ENCODE measurements at regions not wholly inside any gene's neighbourhood (a gene's known extent, or its start where the extent isn't known, plus 50 kb on each side); places are given as distances from the start of the nearest gene placed in this dataset.
"Not testable (repeated sequence)": the region's sequence is repeated elsewhere in the genome, so short reads cannot be mapped to it uniquely, and the experiment has no call there.

DNA sequence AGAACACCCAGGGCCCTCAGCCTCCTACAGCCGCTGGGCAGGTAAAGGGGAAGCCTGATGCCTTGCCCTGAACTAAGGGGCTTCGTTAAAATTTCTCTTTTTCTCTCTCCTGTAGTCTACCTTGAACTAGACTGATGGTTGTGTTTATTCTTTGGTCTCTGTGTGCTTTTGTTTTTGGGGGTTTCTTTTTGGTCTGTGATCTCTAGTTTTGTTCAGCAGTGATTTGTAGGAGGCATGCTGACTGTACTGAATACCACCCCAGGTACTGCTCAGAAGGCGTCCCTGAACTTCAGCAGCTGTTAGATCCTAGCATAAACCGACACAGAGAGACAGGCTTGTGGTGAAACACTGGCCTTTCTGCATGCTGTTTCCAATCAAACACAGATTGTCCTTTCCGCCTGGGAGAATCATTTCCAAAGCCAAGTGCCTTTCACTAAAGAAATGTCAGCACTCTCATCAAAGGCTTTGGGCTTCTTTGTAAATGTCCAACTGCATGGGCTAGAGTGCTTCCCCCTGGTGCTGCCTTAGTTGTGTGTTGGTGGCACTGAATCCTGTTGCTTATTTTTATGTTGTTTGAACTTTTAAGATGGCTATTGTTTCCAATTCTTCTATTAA lies 364.7 kb upstream of the SASH1 start:
- DNase-seq (ENCODE audit: low spot score): no peak

DNA sequence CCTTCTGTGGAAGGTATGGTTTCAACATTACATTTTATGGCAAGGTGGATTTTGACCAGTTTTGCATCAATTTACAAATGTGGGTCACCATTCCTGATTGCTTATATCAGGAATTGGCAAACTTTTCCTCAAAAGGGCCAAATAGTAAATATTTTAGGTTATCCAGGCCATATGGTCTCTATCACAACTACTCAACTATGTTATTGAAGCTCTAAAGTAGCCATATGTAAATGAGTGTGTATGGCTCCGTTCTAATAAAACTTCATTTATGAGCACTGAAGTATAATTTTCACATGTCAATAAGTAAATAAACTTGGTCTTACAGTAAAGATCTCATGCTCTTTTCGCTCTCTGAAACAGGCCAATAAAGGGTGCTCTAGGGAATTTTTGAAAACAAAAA lies 362.7 kb upstream of the SASH1 start:
- DNase-seq (ENCODE audit: low spot score): no peak

DNA sequence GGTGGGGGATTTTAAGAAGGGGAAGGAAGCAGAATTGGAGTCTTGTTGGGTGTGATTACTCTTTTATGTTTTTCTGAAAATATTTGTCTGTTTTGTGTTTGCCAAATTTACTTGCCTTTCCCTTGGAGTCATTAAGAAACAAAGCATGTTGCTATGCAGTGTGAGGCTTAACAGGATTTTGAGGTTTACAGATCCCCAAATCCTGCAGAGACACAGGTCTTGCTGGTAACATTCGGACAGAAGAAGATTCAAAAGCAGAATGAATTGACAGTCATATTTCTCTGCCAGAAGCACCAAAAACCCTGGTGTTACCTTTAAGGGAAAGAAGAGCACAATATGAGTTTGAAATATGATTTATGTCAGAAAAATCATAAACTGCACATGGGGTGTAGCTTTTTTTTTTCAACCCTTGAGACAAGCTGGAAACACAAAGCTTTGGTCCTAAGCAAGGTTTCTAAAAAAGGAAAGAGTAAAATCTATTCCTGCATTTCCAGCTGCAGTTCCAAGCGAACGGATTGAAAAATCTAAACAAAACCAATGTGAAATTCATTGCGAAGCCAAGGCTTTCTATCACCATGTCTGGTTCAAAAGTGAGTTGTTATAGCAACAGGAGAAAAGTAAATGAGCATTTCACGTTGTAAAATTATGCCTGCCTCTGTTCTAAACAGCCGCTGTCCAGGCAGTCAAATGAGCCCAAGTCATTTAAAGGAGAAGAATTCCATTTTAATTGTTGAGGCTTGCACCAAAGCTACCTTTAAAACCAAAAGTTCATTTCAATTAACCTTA lies 358.9 kb upstream of the SASH1 start:
- DNase-seq (ENCODE audit: low spot score): no peak

DNA sequence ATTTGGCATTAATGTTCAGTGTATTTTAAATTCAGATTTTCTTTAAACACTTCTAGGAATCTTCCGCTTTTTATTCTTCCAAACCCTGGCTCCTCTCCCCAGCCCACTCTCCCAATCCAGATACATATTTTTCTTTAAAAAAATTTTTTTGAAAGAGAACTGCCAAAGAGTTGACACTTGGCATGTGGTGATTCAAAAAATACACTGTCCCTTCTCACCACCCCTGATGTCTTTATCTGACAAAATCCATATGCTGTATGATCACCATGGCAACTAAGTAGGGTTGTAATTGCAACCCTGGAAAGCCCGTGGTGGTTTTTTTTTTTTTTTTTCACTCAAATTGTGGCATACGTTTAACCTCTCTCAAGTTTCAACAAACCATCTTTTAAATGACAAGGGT lies 355.8 kb upstream of the SASH1 start:
- DNase-seq (ENCODE audit: low spot score): no peak

- DNase-seq (ENCODE audit: low spot score): no peak
These were observed 352.5 kb upstream of the SASH1 start for GRCh38 chr6:147990159-147990558.

DNA sequence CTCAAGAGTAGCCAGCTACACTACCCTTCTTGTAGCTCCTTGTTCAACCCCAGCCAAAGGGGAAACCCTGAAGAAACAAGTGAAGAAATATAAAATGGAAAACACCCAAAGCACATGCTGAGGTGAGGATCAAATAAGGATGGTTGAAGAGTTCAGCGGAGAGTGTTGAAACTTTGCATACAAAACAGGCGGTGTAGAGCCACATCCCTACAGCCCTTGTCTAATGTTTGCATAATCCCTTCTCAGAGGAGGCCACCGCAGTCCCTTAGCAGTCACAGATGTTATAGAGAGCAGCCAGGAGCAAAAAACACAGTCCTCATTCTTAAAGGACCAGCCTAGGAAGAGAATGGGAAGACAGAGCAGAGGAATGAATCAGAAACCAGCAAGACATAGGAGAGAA lies 350.7 kb upstream of the SASH1 start:
- DNase-seq (ENCODE audit: low spot score): no peak

- DNase-seq (ENCODE audit: low spot score): no peak
These were observed 343.6 kb upstream of the SASH1 start for GRCh38 chr6:147999001-147999540.

- DNase-seq (ENCODE audit: low spot score): no peak
These were observed 340.6 kb upstream of the SASH1 start for GRCh38 chr6:148001844-148002642.

DNA sequence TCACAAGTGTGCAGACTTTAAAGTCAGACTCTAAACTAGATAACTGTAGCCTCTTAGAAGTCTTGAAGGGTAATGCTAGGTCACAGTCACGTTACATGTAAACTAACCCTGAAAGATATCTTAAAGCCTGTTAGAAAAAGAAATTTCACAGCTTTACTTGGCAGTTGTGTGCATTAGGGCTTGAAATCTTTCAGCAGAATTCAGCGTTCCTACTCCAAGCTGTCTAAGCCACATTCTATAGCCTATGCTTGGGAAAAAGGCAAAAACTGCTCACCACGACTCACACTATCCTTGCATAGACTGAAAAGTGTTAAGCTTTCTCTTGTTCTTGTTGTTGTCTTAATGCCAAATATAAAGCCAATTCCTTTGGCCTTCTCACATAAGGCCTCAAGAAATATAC lies 338.0 kb upstream of the SASH1 start:
- no peak for DNase-seq (ENCODE audit: low spot score)

DNA sequence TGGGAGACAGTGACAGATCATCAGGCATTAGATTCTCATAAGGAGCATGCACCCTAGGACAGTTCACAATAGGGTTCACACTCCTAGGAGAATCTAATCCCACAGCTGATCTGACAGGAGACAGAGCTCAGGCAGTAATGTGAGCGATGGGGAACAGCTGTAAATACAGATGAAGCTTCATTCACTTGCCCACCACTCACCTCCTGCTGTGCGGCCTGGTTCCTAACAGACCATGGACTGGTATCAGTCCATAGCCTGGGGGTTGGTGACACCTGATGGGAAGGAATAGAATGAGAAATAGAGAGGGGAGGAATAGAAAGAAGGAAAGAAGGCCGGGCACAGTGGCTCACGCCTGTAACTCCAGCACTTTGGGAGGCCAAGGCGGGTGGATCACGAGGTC lies 336.8 kb upstream of the SASH1 start:
- DNase-seq (ENCODE audit: low spot score): no peak

DNA sequence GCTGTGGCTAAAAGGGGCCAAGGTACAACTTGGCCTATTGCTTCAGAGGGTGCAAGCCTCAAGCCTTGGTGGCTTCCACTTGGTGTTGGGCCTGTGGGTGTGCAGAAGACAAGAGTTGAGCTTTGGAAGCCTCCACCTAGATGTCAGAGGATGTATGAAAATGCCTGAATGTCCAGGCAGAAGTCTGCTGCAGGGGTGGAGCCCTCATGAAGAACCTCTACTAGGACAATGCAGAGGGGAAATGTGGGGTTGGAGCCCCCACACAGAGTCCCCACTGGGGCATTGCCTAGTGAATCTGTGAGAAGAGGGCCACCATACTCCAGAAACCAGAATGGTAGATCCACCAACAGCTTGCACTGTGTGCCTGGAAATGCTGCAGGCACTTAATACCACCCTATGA lies 332.1 kb upstream of the SASH1 start:
- not testable (repeated sequence) for DNase-seq (ENCODE audit: low spot score)

GRCh38 chr6:148016013-148016412 lies 326.6 kb upstream of the SASH1 start:
- no peak for DNase-seq (ENCODE audit: low spot score)

DNA sequence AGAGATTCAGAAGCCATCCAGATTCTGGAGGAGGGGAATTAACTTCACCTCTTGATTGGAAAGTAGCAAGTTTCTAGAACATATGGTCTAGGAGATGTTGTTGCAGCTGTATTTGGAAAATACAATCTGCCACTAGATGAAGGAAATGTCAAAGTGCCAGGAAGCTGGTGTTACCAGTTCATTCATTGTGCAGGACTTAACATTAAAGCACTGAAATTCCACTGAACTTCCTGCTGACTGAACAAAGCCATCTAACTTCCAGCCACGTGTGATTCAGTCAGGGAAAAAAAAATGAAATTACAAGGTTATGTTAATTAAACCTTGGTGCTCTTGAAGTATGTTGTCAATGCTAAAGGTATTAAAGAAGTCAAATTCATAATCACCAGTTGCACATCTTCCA lies 321.5 kb upstream of the SASH1 start:
- no peak for DNase-seq (ENCODE audit: low spot score)

DNA sequence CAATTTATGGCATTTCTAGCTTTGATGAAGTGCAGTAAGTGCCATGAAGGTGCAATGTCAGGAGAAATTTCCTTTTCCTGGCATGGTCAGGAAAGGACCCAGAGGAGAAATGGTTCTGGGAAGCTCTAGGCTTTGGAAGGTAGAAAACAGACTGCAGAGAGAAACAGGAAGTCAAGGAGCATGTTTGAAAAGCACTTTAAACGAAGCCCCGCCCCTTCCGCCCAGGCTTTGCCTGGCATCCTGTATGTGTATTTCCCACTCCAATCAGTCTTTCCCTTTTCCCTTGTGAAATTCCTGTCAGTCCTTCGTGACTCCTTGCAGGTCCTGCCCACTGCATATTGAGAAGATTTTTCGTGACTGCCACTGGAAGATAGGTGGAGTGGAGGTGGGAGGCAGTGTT lies 320.9 kb upstream of the SASH1 start:
- DNase-seq (ENCODE audit: low spot score): no peak

- not testable (repeated sequence) for DNase-seq (ENCODE audit: low spot score)
These were observed 320.4 kb upstream of the SASH1 start for GRCh38 chr6:148022279-148022678.

GRCh38 chr6:148027201-148027600 lies 315.4 kb upstream of the SASH1 start:
- DNase-seq (ENCODE audit: low spot score): no peak

- DNase-seq (ENCODE audit: low spot score): no peak
These were observed 306.7 kb upstream of the SASH1 start for GRCh38 chr6:148035806-148036390.

- no peak for DNase-seq (ENCODE audit: low spot score)
These were observed 305.1 kb upstream of the SASH1 start for GRCh38 chr6:148037496-148037895.

- DNase-seq (ENCODE audit: low spot score): no peak
These were observed 301.1 kb upstream of the SASH1 start for GRCh38 chr6:148041546-148041945.

- no peak for DNase-seq (ENCODE audit: low spot score)
These were observed 300.1 kb upstream of the SASH1 start for GRCh38 chr6:148042536-148042935.

DNA sequence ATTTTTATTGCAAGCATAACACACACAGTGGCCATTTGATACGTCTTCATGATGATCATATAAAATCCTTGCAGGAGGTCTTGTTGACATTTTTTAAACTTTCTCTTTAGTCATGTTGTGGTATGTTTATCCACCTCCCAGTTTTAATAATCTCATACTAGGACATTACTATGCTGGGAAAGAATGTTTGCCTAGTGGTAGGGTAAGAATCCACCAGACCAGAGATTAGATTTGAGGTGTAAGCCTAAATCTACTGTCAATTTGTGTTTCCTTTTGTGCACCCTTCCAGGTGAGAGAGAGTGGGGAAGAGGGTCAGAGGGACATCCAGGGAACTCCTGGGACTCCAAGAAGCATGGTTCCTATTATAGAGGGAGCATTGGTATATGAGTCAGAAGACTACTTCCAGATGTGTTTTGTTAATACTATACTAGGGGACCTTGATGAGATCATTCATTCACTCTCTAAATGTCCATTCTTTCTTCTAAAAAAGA lies 298.3 kb upstream of the SASH1 start:
- no peak for DNase-seq (ENCODE audit: low spot score)

GRCh38 chr6:148044921-148045320 lies 297.7 kb upstream of the SASH1 start:
- no peak for DNase-seq (ENCODE audit: low spot score)

Measured in CD4-positive, alpha-beta T cell treated with Interleukin-6 at 100 ng/mL for 8 hours (primary cell).